Stomach smooth muscle (tissue), 2 donors: ENCODE measurements at regions not wholly inside any gene's neighbourhood (a gene's known extent, or its start where the extent isn't known, plus 50 kb on each side); places are given as distances from the start of the nearest gene placed in this dataset.

ENCODE experiments used
- H3K27ac ChIP-seq: one replicate; pipeline ENCODE4 v1.7.0; 2013; ENCODE audit warnings: mild to moderate bottlenecking, low read length, inconsistent platforms
- H3K27me3 ChIP-seq, 2 donors: one replicate each; pipeline ENCODE4 v1.7.0; 2013; ENCODE audit warnings: low read length in 2 of 2; ENCODE audit not compliant: insufficient read depth in 2 of 2, control insufficient read depth in 1 of 2
- H3K36me3 ChIP-seq, 2 donors: one replicate each; pipeline ENCODE4 v1.7.0; 2013; ENCODE audit warnings: low read length in 2 of 2; ENCODE audit not compliant: control insufficient read depth in 2 of 2, insufficient read depth in 2 of 2
- H3K4me1 ChIP-seq: one replicate; pipeline ENCODE4 v1.7.0; 2013; ENCODE audit warnings: low read length; ENCODE audit not compliant: control insufficient read depth, insufficient read depth
- H3K4me3 ChIP-seq, 2 donors: one replicate each; pipeline ENCODE4 v1.7.0; 2013; ENCODE audit warnings: low read length in 2 of 2
- H3K9ac ChIP-seq, 2 donors: one replicate each; pipeline ENCODE4 v1.7.0; 2013; ENCODE audit warnings: low read length in 2 of 2, mild to moderate bottlenecking in 1 of 2
- H3K9me3 ChIP-seq, 2 donors: one replicate each; pipeline ENCODE4 v1.7.0; 2013; ENCODE audit warnings: low read length in 2 of 2; ENCODE audit not compliant: control insufficient read depth in 2 of 2
- donor health status: healthy.
- donor health status: Pancreatic carcinoma.

- Histone ChIP-seq H3K9ac (no peak overlapping the region), H3K36me3 (no peaks in the 10 kb centered on the region), H3K4me3 (no peak overlapping the region), H3K27ac (no peak overlapping the region), H3K9me3 (no peaks in the 10 kb centered on the region), H3K4me1 (no peaks in the 10 kb centered on the region), H3K27me3 (peaks cover 12 to 21% of the 10 kb centered on the region in 2 donors)
These were observed 113.4 kb upstream of the TCERG1L start for GRCh38 chr10:131424836-131425491.

- Histone ChIP-seq H3K9ac (no peak overlapping the region), H3K36me3 (no peaks in the 10 kb centered on the region), H3K4me1 (no peaks in the 10 kb centered on the region), H3K27me3 (peaks cover 18 to 28% of the 10 kb centered on the region in 2 donors), H3K4me3 (no peak overlapping the region), H3K9me3 (no peaks in the 10 kb centered on the region), H3K27ac (no peak overlapping the region)
These were observed 114.4 kb upstream of the TCERG1L start for GRCh38 chr10:131425752-131426533.

GRCh38 chr10:131426534-131426898 is 115.0 kb upstream of the TCERG1L start:
- H3K36me3 ChIP-seq: no peaks in the 10 kb centered on the region
- peaks cover 24 to 29% of the 10 kb centered on the region in 2 donors for H3K27me3 ChIP-seq
- no peak overlapping the region for H3K4me3 ChIP-seq
- H3K27ac ChIP-seq: no peak overlapping the region
- no peaks in the 10 kb centered on the region for H3K9me3 ChIP-seq
- no peak overlapping the region for H3K9ac ChIP-seq
- H3K4me1 ChIP-seq: no peaks in the 10 kb centered on the region

- Histone ChIP-seq H3K36me3 (no peaks in the 10 kb centered on the region), H3K4me3 (no peak overlapping the region), H3K27ac (no peak overlapping the region), H3K27me3 (peaks cover 24 to 34% of the 10 kb centered on the region in 2 donors), H3K9ac (no peak overlapping the region), H3K4me1 (no peaks in the 10 kb centered on the region), H3K9me3 (no peaks in the 10 kb centered on the region)
These were observed 115.8 kb upstream of the TCERG1L start for GRCh38 chr10:131427281-131427680.

- Histone ChIP-seq H3K4me3 (no peak overlapping the region), H3K27ac (no peak overlapping the region), H3K9me3 (no peaks in the 10 kb centered on the region), H3K27me3 (peaks cover 24 to 34% of the 10 kb centered on the region in 2 donors), H3K9ac (no peak overlapping the region), H3K36me3 (no peaks in the 10 kb centered on the region), H3K4me1 (no peaks in the 10 kb centered on the region)
These were observed 116.4 kb upstream of the TCERG1L start for GRCh38 chr10:131427901-131428300.

- Histone ChIP-seq H3K4me3 (no peak overlapping the region), H3K9me3 (no peaks in the 10 kb centered on the region), H3K9ac (no peak overlapping the region), H3K36me3 (no peaks in the 10 kb centered on the region), H3K27ac (no peak overlapping the region), H3K4me1 (no peaks in the 10 kb centered on the region), H3K27me3 (peaks cover 24 to 34% of the 10 kb centered on the region in 2 donors)
These were observed 117.6 kb upstream of the TCERG1L start for GRCh38 chr10:131429141-131429540.

- no peaks in the 10 kb centered on the region for H3K9me3 ChIP-seq
- no peak overlapping the region for H3K4me3 ChIP-seq
- H3K4me1 ChIP-seq: no peaks in the 10 kb centered on the region
- no peaks in the 10 kb centered on the region for H3K36me3 ChIP-seq
- H3K27me3 ChIP-seq: peaks cover 24 to 34% of the 10 kb centered on the region in 2 donors
- H3K9ac ChIP-seq: no peak overlapping the region
- no peak overlapping the region for H3K27ac ChIP-seq
These were observed 118.4 kb upstream of the TCERG1L start for GRCh38 chr10:131429942-131430341.

- Histone ChIP-seq H3K27me3 (peaks cover 24 to 32% of the 10 kb centered on the region in 2 donors), H3K4me3 (no peak overlapping the region)
These were observed 119.3 kb upstream of the TCERG1L start for GRCh38 chr10:131430716-131431412.

GRCh38 chr10:131431533-131431932 is 120.0 kb upstream of the TCERG1L start:
- peaks cover 21 to 29% of the 10 kb centered on the region in 2 donors for H3K27me3 ChIP-seq
- H3K4me1 ChIP-seq: peaks cover 8% of the 10 kb centered on the region
- H3K36me3 ChIP-seq: no peaks in the 10 kb centered on the region
- no peak overlapping the region for H3K9ac ChIP-seq
- H3K4me3 ChIP-seq: no peak overlapping the region
- H3K9me3 ChIP-seq: no peaks in the 10 kb centered on the region
- no peak overlapping the region for H3K27ac ChIP-seq

More at GRCh38 chr10:131430716-131431412, 119.3 kb upstream of the TCERG1L start:
- Histone ChIP-seq H3K9me3 (no peaks in the 10 kb centered on the region), H3K36me3 (no peaks in the 10 kb centered on the region), H3K9ac (no peak overlapping the region), H3K27ac (no peak overlapping the region), H3K4me1 (peaks cover 3% of the 10 kb centered on the region)

GRCh38 chr10:131431978-131432690 is 120.6 kb upstream of the TCERG1L start:
- Histone ChIP-seq H3K4me3 (no peak overlapping the region), H3K4me1 (peaks cover 11% of the 10 kb centered on the region), H3K27me3 (peaks cover 21 to 26% of the 10 kb centered on the region in 2 donors), H3K9ac (no peak overlapping the region), H3K27ac (no peak overlapping the region), H3K9me3 (no peaks in the 10 kb centered on the region), H3K36me3 (no peaks in the 10 kb centered on the region)
